CD8-positive, alpha-beta memory T cell (primary cell): ENCODE measurements at regions not wholly inside any gene's neighbourhood (a gene's known extent, or its start where the extent isn't known, plus 50 kb on each side); places are given as distances from the start of the nearest gene placed in this dataset.

ENCODE experiments used
- CTCF ChIA-PET: fragments of 350-600 bp; sonication (Branson Sonifier 250); formaldehyde crosslinking; loops from one replicate; lab custom pipeline; 2021; ENCODE audit warnings: antibody characterized with exemption; lab: Charles Lee
- POLR2A ChIA-PET: fragments of 350-600 bp; sonication (Branson Sonifier 250); formaldehyde crosslinking; loops from one replicate; lab custom pipeline; 2021; ENCODE audit warnings: antibody characterized with exemption; lab: Charles Lee
- DNase-seq, 5 donors: peaks; one replicate each; pipeline versions ENCODE4 v3.0.0 to v3.0.0-alpha.2; 2020 to 2022; ENCODE audit warnings: mixed read lengths in 1 of 5
- H3K27ac ChIP-seq: one replicate; pipeline ENCODE4 v1.7.0; 2013; ENCODE audit warnings: low read depth, mild to moderate bottlenecking, low read length, moderate library complexity
- H3K27me3 ChIP-seq: 2 replicates; pipeline ENCODE4 v1.7.0; 2013; ENCODE audit warnings: low read length, mild to moderate bottlenecking; ENCODE audit not compliant: insufficient read depth, poor library complexity, severe bottlenecking
- H3K36me3 ChIP-seq: 2 replicates; pipeline ENCODE4 v1.7.0; 2013; ENCODE audit warnings: mild to moderate bottlenecking, low read length, moderate library complexity; ENCODE audit not compliant: insufficient read depth
- H3K4me1 ChIP-seq: 2 replicates; pipeline ENCODE4 v1.7.0; 2013; ENCODE audit warnings: mild to moderate bottlenecking, low read length, moderate library complexity; ENCODE audit not compliant: insufficient read depth
- H3K4me3 ChIP-seq: 2 replicates; pipeline ENCODE4 v1.7.0; 2013; ENCODE audit warnings: mild to moderate bottlenecking, low read length
- H3K9me3 ChIP-seq: 2 replicates; pipeline ENCODE4 v1.7.0; 2013; ENCODE audit warnings: mild to moderate bottlenecking, low read length
- H3K27ac Mint-ChIP-seq, 8 donors: one replicate each; pipeline ENCODE4 v1.8.0; 2020 to 2021; ENCODE audit warnings: mixed read lengths in 8 of 8, mild to moderate bottlenecking in 6 of 8, inconsistent platforms in 3 of 8, moderate library complexity in 3 of 8
- H3K27me3 Mint-ChIP-seq, 2 donors: one replicate each; pipeline ENCODE4 v1.8.0; 2020 to 2021; ENCODE audit warnings: mixed read lengths in 2 of 2, mild to moderate bottlenecking in 1 of 2, moderate library complexity in 1 of 2
- H3K36me3 Mint-ChIP-seq, 3 donors: one replicate each; pipeline ENCODE4 v1.8.0; 2020 to 2021; ENCODE audit warnings: mixed read lengths in 3 of 3, inconsistent platforms in 1 of 3, mild to moderate bottlenecking in 1 of 3
- H3K4me1 Mint-ChIP-seq, 3 donors: one replicate each; pipeline ENCODE4 v1.8.0; 2020 to 2021; ENCODE audit warnings: mixed read lengths in 3 of 3, inconsistent platforms in 1 of 3, mild to moderate bottlenecking in 1 of 3
- H3K4me3 Mint-ChIP-seq, 7 donors: one replicate each; pipeline ENCODE4 v1.8.0; 2020 to 2021; ENCODE audit warnings: mixed read lengths in 7 of 7, mild to moderate bottlenecking in 6 of 7, moderate library complexity in 4 of 7, inconsistent platforms in 2 of 7
- H3K9me3 Mint-ChIP-seq, 5 donors: one replicate each; pipeline ENCODE4 v1.8.0; 2020 to 2022; ENCODE audit warnings: mixed read lengths in 5 of 5, mild to moderate bottlenecking in 3 of 5, moderate library complexity in 2 of 5, inconsistent platforms in 1 of 5

GRCh38 chr17:65402513-65403496 is 158.6 kb downstream of the AXIN2 start:
- H3K4me3 ChIP-seq = no peak overlapping the region
- no peaks in the 10 kb centered on the region for H3K4me1 ChIP-seq
- Mint-ChIP-seq H3K4me1 (peaks cover 0 to 8% (median 0%) of the 10 kb centered on the region in 3 donors), H3K36me3 (no peaks in the 10 kb centered on the region), H3K9me3 (no peaks in the 10 kb centered on the region), H3K27me3 (peaks cover 24 to 45% of the 10 kb centered on the region in 2 donors), H3K27ac (no peak overlapping the region), H3K4me3 (no peak overlapping the region)
- POLR2A ChIA-PET = no interaction called here
- no peaks in the 10 kb centered on the region for H3K36me3 ChIP-seq
- CTCF ChIA-PET = no interaction called here
- no peaks in the 10 kb centered on the region for H3K9me3 ChIP-seq
- H3K27me3 ChIP-seq = no peaks in the 10 kb centered on the region
- H3K27ac ChIP-seq = no peak overlapping the region
- no peak for DNase-seq

DNA sequence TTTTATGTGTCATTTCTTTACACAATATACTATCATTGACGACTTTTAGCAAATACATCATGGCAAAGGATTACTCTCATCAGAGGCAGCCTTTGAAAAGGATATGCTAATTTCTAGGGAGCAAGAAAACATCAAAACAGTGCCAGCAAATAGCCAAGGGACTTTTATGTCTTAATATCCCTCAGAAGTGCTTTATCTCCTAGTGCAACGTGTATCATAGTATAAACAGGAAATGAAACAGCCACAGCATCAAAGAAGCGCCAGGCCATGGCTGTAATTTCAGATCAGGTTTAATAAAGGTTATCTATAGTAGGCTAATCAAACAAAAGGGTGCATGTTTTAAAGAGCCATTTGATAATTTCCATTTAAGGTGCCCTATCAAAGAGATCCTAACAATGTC is 159.9 kb downstream of the AXIN2 start:
- Mint-ChIP-seq H3K27me3 (peaks cover 23 to 45% of the 10 kb centered on the region in 2 donors), H3K4me1 (peaks cover 0 to 8% (median 0%) of the 10 kb centered on the region in 3 donors), H3K4me3 (no peak overlapping the region), H3K36me3 (no peaks in the 10 kb centered on the region), H3K9me3 (no peaks in the 10 kb centered on the region), H3K27ac (no peak overlapping the region)
- Histone ChIP-seq H3K9me3 (no peaks in the 10 kb centered on the region), H3K36me3 (no peaks in the 10 kb centered on the region), H3K4me1 (no peaks in the 10 kb centered on the region), H3K27me3 (no peaks in the 10 kb centered on the region), H3K4me3 (no peak overlapping the region), H3K27ac (no peak overlapping the region)
- no peak for DNase-seq
- CTCF ChIA-PET = no interaction called here
- POLR2A ChIA-PET = no interaction called here

GRCh38 chr17:65400701-65401100 is 160.7 kb downstream of the AXIN2 start:
- POLR2A ChIA-PET = no interaction called here
- Mint-ChIP-seq H3K36me3 (no peaks in the 10 kb centered on the region), H3K4me1 (peaks cover 0 to 8% (median 0%) of the 10 kb centered on the region in 3 donors)

DNA sequence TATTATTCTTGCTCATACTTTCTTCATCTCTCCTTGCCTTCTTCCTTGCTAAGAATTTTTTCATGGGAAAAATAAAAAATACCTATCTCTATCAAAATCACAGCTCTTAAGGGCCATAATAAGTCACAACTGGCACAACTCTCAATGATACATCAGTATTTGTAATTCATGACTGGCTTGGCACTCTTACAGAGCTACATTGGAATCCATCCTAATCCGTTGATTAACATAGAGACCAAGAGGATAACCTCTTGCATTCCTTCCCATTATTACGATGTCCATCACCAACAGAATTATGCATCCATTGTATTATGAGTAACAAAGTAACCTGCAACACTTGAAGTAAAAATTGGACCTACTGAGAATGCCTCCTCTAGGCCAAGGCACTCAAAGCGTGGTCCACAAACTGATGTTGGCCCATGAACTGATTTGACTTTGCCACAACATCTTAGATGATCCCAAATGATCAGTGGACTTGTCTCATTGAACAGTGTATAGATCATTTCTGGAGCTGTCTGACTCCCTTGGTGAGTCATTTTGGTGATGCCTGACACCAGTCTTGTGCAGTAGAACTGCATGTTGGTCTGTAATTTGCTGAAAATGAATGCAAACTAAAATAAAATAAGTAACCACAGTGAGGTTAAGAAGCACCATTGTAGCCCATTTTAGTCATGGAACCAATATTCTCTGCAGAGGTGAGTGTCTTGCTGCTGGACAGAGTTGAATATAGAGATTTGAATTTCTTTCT is 163.2 kb downstream of the AXIN2 start:
- Mint-ChIP-seq H3K9me3 (peaks cover 0 to 2% (median 0%) of the 10 kb centered on the region in 5 donors), H3K36me3 (no peaks in the 10 kb centered on the region), H3K27me3 (peaks cover 15 to 44% of the 10 kb centered on the region in 2 donors), H3K4me1 (peaks cover 2 to 17% (median 8%) of the 10 kb centered on the region in 3 donors), H3K27ac (no peak overlapping the region), H3K4me3 (no peak overlapping the region)
- ChIA-PET CTCF (no interaction called here), POLR2A (no interaction called here)
- Histone ChIP-seq H3K9me3 (no peaks in the 10 kb centered on the region), H3K27ac (no peak overlapping the region), H3K36me3 (no peaks in the 10 kb centered on the region), H3K4me1 (peaks cover 5% of the 10 kb centered on the region), H3K27me3 (no peaks in the 10 kb centered on the region), H3K4me3 (no peak overlapping the region)
- DNase-seq = no peak

More at GRCh38 chr17:65400701-65401100, 160.7 kb downstream of the AXIN2 start:
- Mint-ChIP-seq H3K4me3 (no peak overlapping the region), H3K9me3 (no peaks in the 10 kb centered on the region), H3K27ac (peak overlapping the region in 1 of 8 donors; percentile 87), H3K27me3 (peaks cover 19 to 49% of the 10 kb centered on the region in 2 donors)
- CTCF ChIA-PET = no interaction called here
- Histone ChIP-seq H3K27ac (no peak overlapping the region), H3K27me3 (no peaks in the 10 kb centered on the region), H3K4me3 (no peak overlapping the region), H3K9me3 (no peaks in the 10 kb centered on the region), H3K4me1 (no peaks in the 10 kb centered on the region), H3K36me3 (no peaks in the 10 kb centered on the region)
- DNase-seq = no peak

DNA sequence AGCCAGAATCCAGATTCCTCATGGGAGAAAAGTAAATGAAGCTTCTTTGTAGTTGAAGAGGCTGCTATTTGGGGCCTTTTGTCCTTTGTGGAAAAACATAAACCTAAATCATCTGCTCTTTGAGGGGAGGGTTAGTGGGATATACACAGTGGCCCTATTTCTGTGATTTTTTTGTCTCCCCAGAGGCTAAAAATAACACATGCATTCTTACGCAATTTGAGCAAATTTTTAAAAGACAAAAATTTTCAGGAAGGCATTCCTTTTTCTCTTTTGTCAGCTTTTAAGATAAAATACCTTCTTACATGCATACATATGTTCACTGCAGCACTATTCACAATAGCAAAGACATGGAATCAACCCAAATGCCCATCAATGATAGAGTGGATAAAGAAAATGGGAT is 165.5 kb downstream of the AXIN2 start:
- no peaks in the 10 kb centered on the region for H3K27me3 ChIP-seq
- H3K36me3 ChIP-seq = no peaks in the 10 kb centered on the region
- no peak for DNase-seq
- Mint-ChIP-seq H3K4me3 (no peak overlapping the region), H3K36me3 (no peaks in the 10 kb centered on the region), H3K27ac (no peak overlapping the region), H3K9me3 (peaks cover 0 to 2% (median 0%) of the 10 kb centered on the region in 5 donors), H3K27me3 (peaks cover 18 to 30% of the 10 kb centered on the region in 2 donors), H3K4me1 (peaks cover 2 to 10% (median 9%) of the 10 kb centered on the region in 3 donors)
- H3K9me3 ChIP-seq = no peaks in the 10 kb centered on the region
- H3K4me1 ChIP-seq = peaks cover 5% of the 10 kb centered on the region
- H3K4me3 ChIP-seq = no peak overlapping the region
- POLR2A ChIA-PET = no interaction called here
- H3K27ac ChIP-seq = no peak overlapping the region
- CTCF ChIA-PET = no interaction called here

DNA sequence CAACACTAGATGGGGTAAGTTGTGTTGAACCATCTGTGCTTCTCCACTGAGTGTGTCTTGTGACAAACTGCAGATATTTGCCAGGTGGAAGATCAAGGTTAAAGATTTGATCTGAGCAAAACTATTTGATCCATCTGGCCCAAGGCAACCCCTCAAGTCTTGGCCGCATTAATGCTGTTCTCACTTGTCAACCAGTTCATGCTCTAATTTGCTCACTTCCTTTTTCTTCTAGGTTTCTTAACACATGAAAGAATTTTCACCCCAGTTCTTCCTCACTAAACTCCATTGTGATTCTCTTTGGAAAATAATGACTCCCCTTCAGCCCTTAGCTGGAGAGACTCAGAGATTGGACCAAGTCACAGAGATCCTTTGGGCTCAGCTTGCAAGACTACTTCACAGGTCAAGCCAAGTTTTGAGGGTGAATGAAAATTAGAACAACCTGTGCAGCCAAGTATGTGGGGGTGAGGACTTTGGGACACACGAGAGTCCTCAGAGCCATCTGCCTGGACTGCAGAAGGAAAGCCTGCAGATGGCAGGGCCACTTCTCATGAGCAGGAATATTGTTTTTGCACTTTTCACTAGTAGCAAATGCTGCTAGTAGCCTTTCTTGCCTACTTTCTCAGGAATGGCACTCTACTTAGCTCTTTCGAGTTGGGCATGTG is 166.5 kb downstream of the AXIN2 start:
- H3K4me3 ChIP-seq = no peak overlapping the region
- peaks cover 5% of the 10 kb centered on the region for H3K4me1 ChIP-seq
- no peaks in the 10 kb centered on the region for H3K27me3 ChIP-seq
- Mint-ChIP-seq H3K9me3 (peaks cover 0 to 2% (median 0%) of the 10 kb centered on the region in 5 donors), H3K4me1 (peaks cover 2 to 10% (median 9%) of the 10 kb centered on the region in 3 donors), H3K36me3 (no peaks in the 10 kb centered on the region), H3K27me3 (peaks cover 10 to 23% of the 10 kb centered on the region in 2 donors), H3K4me3 (no peak overlapping the region), H3K27ac (no peak overlapping the region)
- no peaks in the 10 kb centered on the region for H3K9me3 ChIP-seq
- H3K36me3 ChIP-seq = no peaks in the 10 kb centered on the region
- no peak overlapping the region for H3K27ac ChIP-seq
- no peak for DNase-seq
- ChIA-PET POLR2A (no interaction called here), CTCF (no interaction called here)

- Histone ChIP-seq H3K36me3 (no peaks in the 10 kb centered on the region), H3K4me3 (no peak overlapping the region), H3K9me3 (no peaks in the 10 kb centered on the region), H3K4me1 (peaks cover 5% of the 10 kb centered on the region), H3K27me3 (no peaks in the 10 kb centered on the region), H3K27ac (no peak overlapping the region)
- Mint-ChIP-seq H3K9me3 (peaks cover 0 to 2% (median 0%) of the 10 kb centered on the region in 5 donors), H3K4me1 (peaks cover 2 to 10% (median 9%) of the 10 kb centered on the region in 3 donors), H3K27me3 (peaks cover 7 to 23% of the 10 kb centered on the region in 2 donors), H3K36me3 (no peaks in the 10 kb centered on the region), H3K4me3 (no peak overlapping the region), H3K27ac (peak overlapping the region in 2 of 8 donors; percentile 52 to 64)
- peak in 1 of 5 donors; percentile 51 for DNase-seq
- CTCF ChIA-PET = no interaction called here
- POLR2A ChIA-PET = no interaction called here
Measured at GRCh38 chr17:65393514-65393913, 167.9 kb downstream of the AXIN2 start.
